ENCODE measurements at regions not wholly inside any gene's neighbourhood (a gene's known extent, or its start where the extent isn't known, plus 50 kb on each side); places are given as distances from the start of the nearest gene placed in this dataset.

DNA sequence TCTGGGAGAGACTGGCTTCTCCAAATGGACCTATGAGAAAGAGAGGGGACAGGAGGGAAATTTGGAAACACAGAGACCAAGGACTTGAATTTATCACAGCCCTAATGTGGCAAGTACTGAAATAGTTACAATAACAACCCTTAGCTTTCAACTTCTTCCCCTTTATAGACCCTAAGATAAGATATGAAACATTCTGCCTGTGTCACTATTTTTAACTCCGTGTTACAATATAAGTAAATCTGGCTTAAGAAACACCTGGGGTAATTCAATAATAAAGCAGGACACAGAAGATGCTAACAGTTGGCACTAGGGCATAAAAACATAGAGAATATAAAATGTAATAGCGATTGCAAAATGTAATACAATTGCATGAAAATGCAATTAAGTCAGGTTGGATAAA lies 216.4 kb downstream of the NOVA1 start:
- H3F3A ChIP-seq (ENCODE audit: control insufficient read depth, insufficient read depth) = no peaks in the 10 kb centered on the region
- H3K9me2 ChIP-seq (replicated peaks; ENCODE audit: control insufficient read depth, low read length) = no peaks in the 10 kb centered on the region
- no peaks in the 10 kb centered on the region for H3K4me1 ChIP-seq (ENCODE audit: control insufficient read depth, low read length)

GRCh38 chr14:26380637-26381036 lies 217.2 kb downstream of the NOVA1 start:
- H3K9me3 ChIP-seq (ENCODE audit: control insufficient read depth, insufficient read depth, low read length) = peaks cover 4% of the 10 kb centered on the region; the same call in 1 of the 2 replicates

More for the DNA sequence above, 216.4 kb downstream of the NOVA1 start:
- Histone ChIP-seq H3K27me3 (ENCODE audit: control insufficient read depth, low read length) (no peaks in the 10 kb centered on the region), H3K36me3 (ENCODE audit: control insufficient read depth, low read length) (no peaks in the 10 kb centered on the region), H3K79me2 (ENCODE audit: control insufficient read depth, low read length) (no peaks in the 10 kb centered on the region), H3K4me3 (ENCODE audit: low read length) (no peak overlapping the region), H3K4me2 (ENCODE audit: low read length) (no peak overlapping the region), H3K9me3 (ENCODE audit: control insufficient read depth, insufficient read depth, low read length) (peaks cover 4% of the 10 kb centered on the region; the same call in 1 of the 2 replicates), H4K20me1 (ENCODE audit: control insufficient read depth, insufficient read depth, low read depth, low read length) (no peaks in the 10 kb centered on the region), H3K27ac (ENCODE audit: low read depth, low read length) (no peak overlapping the region)
- no peak for TF ChIP-seq EZH2phosphoT487 (IDR thresholded peaks at IDR 0.05; ENCODE audit: borderline replicate concordance, low read length)
- TF ChIP-seq, protein P1, sequence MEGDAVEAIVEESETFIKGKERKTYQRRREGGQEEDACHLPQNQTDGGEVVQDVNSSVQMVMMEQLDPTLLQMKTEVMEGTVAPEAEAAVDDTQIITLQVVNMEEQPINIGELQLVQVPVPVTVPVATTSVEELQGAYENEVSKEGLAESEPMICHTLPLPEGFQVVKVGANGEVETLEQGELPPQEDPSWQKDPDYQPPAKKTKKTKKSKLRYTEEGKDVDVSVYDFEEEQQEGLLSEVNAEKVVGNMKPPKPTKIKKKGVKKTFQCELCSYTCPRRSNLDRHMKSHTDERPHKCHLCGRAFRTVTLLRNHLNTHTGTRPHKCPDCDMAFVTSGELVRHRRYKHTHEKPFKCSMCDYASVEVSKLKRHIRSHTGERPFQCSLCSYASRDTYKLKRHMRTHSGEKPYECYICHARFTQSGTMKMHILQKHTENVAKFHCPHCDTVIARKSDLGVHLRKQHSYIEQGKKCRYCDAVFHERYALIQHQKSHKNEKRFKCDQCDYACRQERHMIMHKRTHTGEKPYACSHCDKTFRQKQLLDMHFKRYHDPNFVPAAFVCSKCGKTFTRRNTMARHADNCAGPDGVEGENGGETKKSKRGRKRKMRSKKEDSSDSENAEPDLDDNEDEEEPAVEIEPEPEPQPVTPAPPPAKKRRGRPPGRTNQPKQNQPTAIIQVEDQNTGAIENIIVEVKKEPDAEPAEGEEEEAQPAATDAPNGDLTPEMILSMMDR (IDR thresholded peaks at IDR 0.05; ENCODE audit: low read depth, low read length, poor library complexity, severe bottlenecking) = no peak

GRCh38 chr14:26379951-26380350 lies 217.9 kb downstream of the NOVA1 start:
- Histone ChIP-seq H3K79me2 (ENCODE audit: control insufficient read depth, low read length) (no peaks in the 10 kb centered on the region), H3K4me1 (ENCODE audit: control insufficient read depth, low read length) (no peaks in the 10 kb centered on the region), H3K36me3 (ENCODE audit: control insufficient read depth, low read length) (no peaks in the 10 kb centered on the region), H3K4me2 (ENCODE audit: low read length) (no peak overlapping the region), H3F3A (ENCODE audit: control insufficient read depth, insufficient read depth) (no peaks in the 10 kb centered on the region), H3K9me2 (replicated peaks; ENCODE audit: control insufficient read depth, low read length) (no peaks in the 10 kb centered on the region), H4K20me1 (ENCODE audit: control insufficient read depth, insufficient read depth, low read depth, low read length) (no peaks in the 10 kb centered on the region), H3K27me3 (ENCODE audit: control insufficient read depth, low read length) (no peaks in the 10 kb centered on the region), H3K27ac (ENCODE audit: low read depth, low read length) (no peak overlapping the region), H3K9me3 (ENCODE audit: control insufficient read depth, insufficient read depth, low read length) (peaks cover 4% of the 10 kb centered on the region; the same call in 1 of the 2 replicates), H3K4me3 (ENCODE audit: low read length) (no peak overlapping the region)
- TF ChIP-seq, protein P1 (IDR thresholded peaks at IDR 0.05; ENCODE audit: low read depth, low read length, poor library complexity, severe bottlenecking) = no peak

More at GRCh38 chr14:26380637-26381036, 217.2 kb downstream of the NOVA1 start:
- H3K27ac ChIP-seq (ENCODE audit: low read depth, low read length) = no peak overlapping the region
- no peaks in the 10 kb centered on the region for H3K27me3 ChIP-seq (ENCODE audit: control insufficient read depth, low read length)
- H4K20me1 ChIP-seq (ENCODE audit: control insufficient read depth, insufficient read depth, low read depth, low read length) = no peaks in the 10 kb centered on the region
- H3K9me2 ChIP-seq (replicated peaks; ENCODE audit: control insufficient read depth, low read length) = no peaks in the 10 kb centered on the region
- H3K4me3 ChIP-seq (ENCODE audit: low read length) = no peak overlapping the region
- no peaks in the 10 kb centered on the region for H3K79me2 ChIP-seq (ENCODE audit: control insufficient read depth, low read length)
- H3F3A ChIP-seq (ENCODE audit: control insufficient read depth, insufficient read depth) = no peaks in the 10 kb centered on the region
- TF ChIP-seq EZH2phosphoT487 (IDR thresholded peaks at IDR 0.05; ENCODE audit: borderline replicate concordance, low read length) = no peak
- TF ChIP-seq, protein P1 (IDR thresholded peaks at IDR 0.05; ENCODE audit: low read depth, low read length, poor library complexity, severe bottlenecking) = no peak
- no peaks in the 10 kb centered on the region for H3K36me3 ChIP-seq (ENCODE audit: control insufficient read depth, low read length)
- no peak overlapping the region for H3K4me2 ChIP-seq (ENCODE audit: low read length)
- H3K4me1 ChIP-seq (ENCODE audit: control insufficient read depth, low read length) = no peaks in the 10 kb centered on the region

Data from DOHH2 (cell line).